Endodermal cell (in vitro differentiated cells): ENCODE measurements at regions not wholly inside any gene's neighbourhood (a gene's known extent, or its start where the extent isn't known, plus 50 kb on each side); places are given as distances from the start of the nearest gene placed in this dataset.

Experiments used
- DNase-seq: peaks from one replicate; pipeline ENCODE4 v3.0.0-alpha.2; 2017
- H3K27ac ChIP-seq: 2 replicates; pipeline ENCODE4 v1.5.1; 2013; ENCODE audit warnings: mild to moderate bottlenecking, low read depth, low read length, moderate library complexity
- H3K27me3 ChIP-seq: 2 replicates; pipeline ENCODE4 v1.6.1; 2013; ENCODE audit warnings: mild to moderate bottlenecking, low read length, moderate library complexity; ENCODE audit not compliant: insufficient read depth, control insufficient read depth, poor library complexity, severe bottlenecking
- H3K36me3 ChIP-seq: 2 replicates; pipeline ENCODE4 v1.7.0; 2013; ENCODE audit warnings: mild to moderate bottlenecking, low read length, moderate library complexity; ENCODE audit not compliant: control insufficient read depth, insufficient read depth
- H3K4me1 ChIP-seq: one replicate; pipeline ENCODE4 v1.7.0; 2013; ENCODE audit warnings: low read length; ENCODE audit not compliant: control insufficient read depth, insufficient read depth
- H3K4me3 ChIP-seq: 2 replicates; pipeline ENCODE4 v1.5.1; 2013; ENCODE audit warnings: mild to moderate bottlenecking, low read length, moderate library complexity
- H3K9ac ChIP-seq: 2 replicates; pipeline ENCODE4 v1.6.1; 2013; ENCODE audit warnings: mild to moderate bottlenecking, low read length, moderate library complexity; ENCODE audit not compliant: poor library complexity, severe bottlenecking; ENCODE audit errors: extremely low read depth
- H3K9me3 ChIP-seq: 2 replicates; pipeline ENCODE4 v1.6.1; 2013; ENCODE audit warnings: mild to moderate bottlenecking, low read length, moderate library complexity; ENCODE audit not compliant: control insufficient read depth
- H3K27ac Mint-ChIP-seq: 2 replicates; pipeline ENCODE4 v1.8.0; 2020; ENCODE audit warnings: mixed read lengths
- H3K27me3 Mint-ChIP-seq: 2 replicates; pipeline ENCODE4 v1.8.0; 2021; ENCODE audit warnings: mild to moderate bottlenecking, mixed read lengths; ENCODE audit not compliant: insufficient read depth
- H3K36me3 Mint-ChIP-seq: 2 replicates; pipeline ENCODE4 v1.8.0; 2020; ENCODE audit warnings: low read depth, mixed read lengths
- H3K4me1 Mint-ChIP-seq: 2 replicates; pipeline ENCODE4 v1.8.0; 2020; ENCODE audit warnings: mixed read lengths
- H3K4me3 Mint-ChIP-seq: 2 replicates; pipeline ENCODE4 v1.8.0; 2020; ENCODE audit warnings: mild to moderate bottlenecking, moderate library complexity, mixed read lengths
- H3K9me3 Mint-ChIP-seq: 2 replicates; pipeline ENCODE4 v1.8.0; 2020; ENCODE audit warnings: mild to moderate bottlenecking, mixed read lengths
- CTCF ChIP-seq: fragments of 200-600 bp; sonication (generic); conservative IDR thresholded peaks from 2 replicates; pipeline ENCODE4 v1.5.0; 2021; ENCODE audit warnings: antibody characterized with exemption, mild to moderate bottlenecking
- WGBS, 2 experiments: methylation state at CpG; one replicate each; pipeline versions ENCODE4 v1.1.5 to v1.1.7; 2013; ENCODE audit warnings: missing lambda C conversion rate in 2 of 2, mixed read lengths in 1 of 2; ENCODE audit not compliant: insufficient coverage in 1 of 2, insufficient read length in 1 of 2; 5-methylcytosine and 5-hydroxymethylcytosine counted together

GRCh38 chr2:176589287-176589686 lies 320.0 kb downstream of the MTX2 start:
- no peaks in the 10 kb centered on the region for H3K4me1 ChIP-seq
- H3K36me3 Mint-ChIP-seq: no peaks in the 10 kb centered on the region
- peaks cover 2% of the 10 kb centered on the region for H3K27me3 Mint-ChIP-seq
- no peaks in the 10 kb centered on the region for H3K27me3 ChIP-seq
- H3K9me3 ChIP-seq: no peaks in the 10 kb centered on the region
- no peak overlapping the region for H3K4me3 Mint-ChIP-seq
- H3K27ac ChIP-seq: no peak overlapping the region
- H3K27ac Mint-ChIP-seq: no peak overlapping the region
- H3K9ac ChIP-seq: no peak overlapping the region
- no peak for TF ChIP-seq CTCF
- 85 to 89% methylated on average over 5 to 7 of the region's 7 CpGs for WGBS, 2 experiments
- no peaks in the 10 kb centered on the region for H3K36me3 ChIP-seq
- H3K4me3 ChIP-seq: no peak overlapping the region
- DNase-seq: no peak
- H3K9me3 Mint-ChIP-seq: no peaks in the 10 kb centered on the region
- peaks cover 2% of the 10 kb centered on the region for H3K4me1 Mint-ChIP-seq

- Histone ChIP-seq H3K27ac (no peak overlapping the region), H3K27me3 (no peaks in the 10 kb centered on the region), H3K9me3 (no peaks in the 10 kb centered on the region), H3K4me1 (no peaks in the 10 kb centered on the region), H3K9ac (no peak overlapping the region), H3K4me3 (no peak overlapping the region), H3K36me3 (no peaks in the 10 kb centered on the region)
- TF ChIP-seq CTCF: no peak
- Mint-ChIP-seq H3K27me3 (peaks cover 2% of the 10 kb centered on the region), H3K36me3 (no peaks in the 10 kb centered on the region), H3K27ac (no peak overlapping the region), H3K4me3 (no peak overlapping the region), H3K9me3 (no peaks in the 10 kb centered on the region), H3K4me1 (peaks cover 2% of the 10 kb centered on the region)
- DNase-seq: no peak
- 90 to 91% methylated on average over 9 to 11 of the region's 11 CpGs for WGBS, 2 experiments
These were observed 320.7 kb downstream of the MTX2 start for GRCh38 chr2:176589825-176590440.

GRCh38 chr2:176592216-176592615 lies 323.0 kb downstream of the MTX2 start:
- no peaks in the 10 kb centered on the region for H3K27me3 ChIP-seq
- WGBS, 2 experiments: 87 to 93% methylated on average over 6 of the region's 6 CpGs
- Mint-ChIP-seq H3K36me3 (no peaks in the 10 kb centered on the region), H3K27me3 (peaks cover 2% of the 10 kb centered on the region), H3K27ac (no peak overlapping the region), H3K4me1 (peaks cover 2% of the 10 kb centered on the region), H3K4me3 (no peak overlapping the region), H3K9me3 (no peaks in the 10 kb centered on the region)
- no peak for DNase-seq
- H3K9ac ChIP-seq: no peak overlapping the region
- H3K9me3 ChIP-seq: no peaks in the 10 kb centered on the region
- no peaks in the 10 kb centered on the region for H3K36me3 ChIP-seq
- H3K27ac ChIP-seq: no peak overlapping the region
- H3K4me3 ChIP-seq: no peak overlapping the region
- no peak for TF ChIP-seq CTCF
- H3K4me1 ChIP-seq: no peaks in the 10 kb centered on the region
